Mammary epithelial cell (primary cell): ENCODE measurements at regions not wholly inside any gene's neighbourhood (a gene's known extent, or its start where the extent isn't known, plus 50 kb on each side); places are given as distances from the start of the nearest gene placed in this dataset.

Source experiments
- CTCF ChIP-seq, 2 donors: IDR thresholded peaks in 1 of 2; conservative IDR thresholded peaks in 1 of 2; 2 replicates each; pipeline ENCODE4 v1.5.1; 2011 to 2012; ENCODE audit warnings: inconsistent platforms in 2 of 2, low read length in 2 of 2, mild to moderate bottlenecking in 2 of 2, control low read depth in 1 of 2, low read depth in 1 of 2; ENCODE audit not compliant: insufficient read depth in 1 of 2; ENCODE audit errors: extremely low read depth in 1 of 2
- EZH2 ChIP-seq: IDR thresholded peaks from 2 replicates; pipeline ENCODE4 v1.6.1; 2012; ENCODE audit warnings: low read length, inconsistent platforms, borderline replicate concordance

GRCh38 chr10:32179836-32180235 is 123.6 kb upstream of the KIF5B start:
- TF ChIP-seq CTCF (conservative IDR thresholded peaks at IDR 0.05 in 1 of 2, IDR thresholded peaks at IDR 0.05 in 1 of 2; ENCODE audit: extremely low read depth in 1 of 2, insufficient read depth in 1 of 2, low read depth in 1 of 2, low read length in 2 of 2) (no peak), EZH2 (no peak)
